ENCODE measurements at regions not wholly inside any gene's neighbourhood (a gene's known extent, or its start where the extent isn't known, plus 50 kb on each side); places are given as distances from the start of the nearest gene placed in this dataset.
A peak's percentile ranks its signal among the peaks of the same experiment; 100 is the strongest.

DNA sequence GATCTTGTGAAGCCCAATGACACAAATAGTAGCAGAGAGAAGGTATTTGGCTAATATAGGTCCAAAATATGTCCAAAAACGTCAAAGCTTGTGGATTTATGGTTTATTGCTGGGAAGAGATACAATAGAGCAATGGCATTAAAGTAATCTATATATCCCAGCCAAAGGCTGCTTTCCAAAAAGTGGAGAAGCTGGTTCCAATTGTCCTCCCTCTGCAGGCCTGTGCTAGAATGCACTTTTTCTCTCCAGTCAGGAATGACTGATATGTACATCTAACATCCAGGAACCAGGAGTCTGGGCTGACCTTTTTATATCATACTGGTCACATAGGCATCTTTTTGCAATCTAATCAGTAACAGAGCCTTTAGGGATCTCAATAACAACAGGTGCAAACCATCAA, 167.1 kb upstream of the FAM3C start:
- TF ChIP-seq, protein P1, sequence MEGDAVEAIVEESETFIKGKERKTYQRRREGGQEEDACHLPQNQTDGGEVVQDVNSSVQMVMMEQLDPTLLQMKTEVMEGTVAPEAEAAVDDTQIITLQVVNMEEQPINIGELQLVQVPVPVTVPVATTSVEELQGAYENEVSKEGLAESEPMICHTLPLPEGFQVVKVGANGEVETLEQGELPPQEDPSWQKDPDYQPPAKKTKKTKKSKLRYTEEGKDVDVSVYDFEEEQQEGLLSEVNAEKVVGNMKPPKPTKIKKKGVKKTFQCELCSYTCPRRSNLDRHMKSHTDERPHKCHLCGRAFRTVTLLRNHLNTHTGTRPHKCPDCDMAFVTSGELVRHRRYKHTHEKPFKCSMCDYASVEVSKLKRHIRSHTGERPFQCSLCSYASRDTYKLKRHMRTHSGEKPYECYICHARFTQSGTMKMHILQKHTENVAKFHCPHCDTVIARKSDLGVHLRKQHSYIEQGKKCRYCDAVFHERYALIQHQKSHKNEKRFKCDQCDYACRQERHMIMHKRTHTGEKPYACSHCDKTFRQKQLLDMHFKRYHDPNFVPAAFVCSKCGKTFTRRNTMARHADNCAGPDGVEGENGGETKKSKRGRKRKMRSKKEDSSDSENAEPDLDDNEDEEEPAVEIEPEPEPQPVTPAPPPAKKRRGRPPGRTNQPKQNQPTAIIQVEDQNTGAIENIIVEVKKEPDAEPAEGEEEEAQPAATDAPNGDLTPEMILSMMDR (optimal IDR thresholded peaks at IDR 0.05 in 1 of 3, IDR thresholded peaks at IDR 0.05 in 1 of 3, conservative IDR thresholded peaks at IDR 0.05 in 1 of 3; ENCODE audit: extremely low read depth in 1 of 3, insufficient read depth in 2 of 3, low read length in 3 of 3), result peak; percentile 32 to 55 (median 44)
- no peak for TF ChIP-seq EZH2 (IDR thresholded peaks at IDR 0.05; ENCODE audit: low read length)

All from keratinocyte (primary cell).